GM23248 (cell line): ENCODE measurements at regions not wholly inside any gene's neighbourhood (a gene's known extent, or its start where the extent isn't known, plus 50 kb on each side); places are given as distances from the start of the nearest gene placed in this dataset.

Experiments
- EZH2 ChIP-seq: fragments of 200-600 bp; sonication (generic); IDR thresholded peaks from 2 replicates; pipeline ENCODE4 v1.6.1; 2018; ENCODE audit warnings: antibody characterized with exemption, mild to moderate bottlenecking; ENCODE audit not compliant: insufficient read depth, poor library complexity, severe bottlenecking
- EZH2phosphoT487 ChIP-seq: fragments of 200-600 bp; sonication (generic); IDR thresholded peaks from 2 replicates; pipeline ENCODE4 v1.6.1; 2018; ENCODE audit warnings: antibody characterized with exemption, moderate library complexity, mild to moderate bottlenecking, low read depth; ENCODE audit not compliant: insufficient read depth

- TF ChIP-seq EZH2phosphoT487: no peak
- TF ChIP-seq EZH2: no peak
Observed at GRCh38 chr6:137950581-137950980, 83.5 kb downstream of the TNFAIP3 start.
